Activated CD8-positive, alpha-beta memory T cell treated with anti-CD3 and anti-CD28 coated beads for 48 hours (primary cell): ENCODE measurements at regions not wholly inside any gene's neighbourhood (a gene's known extent, or its start where the extent isn't known, plus 50 kb on each side); places are given as distances from the start of the nearest gene placed in this dataset.

Experiments used
- DNase-seq, 3 experiments: peaks; one replicate each; pipeline ENCODE4 v3.0.0-alpha.2; 2020; ENCODE audit warnings: low read depth in 2 of 3, low spot score in 2 of 3

DNA sequence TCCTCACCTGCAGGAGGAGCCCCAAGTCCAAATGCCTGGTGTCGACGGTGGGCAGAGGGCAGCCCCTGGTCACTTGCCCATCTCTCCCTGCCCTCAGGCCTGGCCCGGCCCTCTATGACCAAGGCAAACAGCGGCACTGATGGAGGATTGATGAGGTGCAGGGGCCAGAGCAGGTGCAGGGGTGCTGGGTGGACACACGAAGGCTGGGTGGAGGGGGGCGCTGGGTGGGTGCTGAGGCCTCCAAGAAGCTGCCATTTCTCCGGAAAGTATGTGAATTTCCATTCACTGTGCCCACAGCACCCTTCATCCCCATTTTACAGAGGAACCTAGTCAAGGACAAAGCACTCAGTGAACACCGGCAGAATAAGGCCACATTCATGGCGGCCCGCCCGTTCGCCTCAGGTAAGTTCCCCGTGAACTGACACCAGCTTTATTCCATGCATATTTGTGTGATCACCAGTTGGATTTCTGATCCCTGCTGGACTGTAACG lies 143.8 kb upstream of the PPP1R26 start:
- DNase-seq: no peak

- DNase-seq: no peak
These were observed 142.7 kb upstream of the PPP1R26 start for GRCh38 chr9:135336722-135337527.

DNA sequence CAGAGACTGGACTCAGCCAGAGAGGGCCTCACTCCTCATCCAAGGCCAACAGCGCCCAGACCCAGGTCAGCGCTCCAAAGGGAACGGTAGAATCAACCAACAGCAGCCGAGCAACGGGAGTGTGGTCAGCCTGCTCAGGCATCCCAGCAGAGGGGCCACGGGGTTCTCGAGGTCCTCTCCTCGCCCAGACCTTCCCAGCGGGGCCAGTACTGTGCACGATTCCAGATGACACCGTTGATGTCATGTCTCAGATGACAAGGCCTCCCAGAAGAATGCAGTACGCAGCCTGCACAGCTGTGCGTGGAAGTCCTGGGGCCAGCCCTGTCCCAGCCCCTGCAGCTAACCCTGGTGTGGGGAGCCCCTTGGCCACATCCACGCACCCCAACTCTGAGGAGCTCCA lies 141.0 kb upstream of the PPP1R26 start:
- DNase-seq: no peak

DNA sequence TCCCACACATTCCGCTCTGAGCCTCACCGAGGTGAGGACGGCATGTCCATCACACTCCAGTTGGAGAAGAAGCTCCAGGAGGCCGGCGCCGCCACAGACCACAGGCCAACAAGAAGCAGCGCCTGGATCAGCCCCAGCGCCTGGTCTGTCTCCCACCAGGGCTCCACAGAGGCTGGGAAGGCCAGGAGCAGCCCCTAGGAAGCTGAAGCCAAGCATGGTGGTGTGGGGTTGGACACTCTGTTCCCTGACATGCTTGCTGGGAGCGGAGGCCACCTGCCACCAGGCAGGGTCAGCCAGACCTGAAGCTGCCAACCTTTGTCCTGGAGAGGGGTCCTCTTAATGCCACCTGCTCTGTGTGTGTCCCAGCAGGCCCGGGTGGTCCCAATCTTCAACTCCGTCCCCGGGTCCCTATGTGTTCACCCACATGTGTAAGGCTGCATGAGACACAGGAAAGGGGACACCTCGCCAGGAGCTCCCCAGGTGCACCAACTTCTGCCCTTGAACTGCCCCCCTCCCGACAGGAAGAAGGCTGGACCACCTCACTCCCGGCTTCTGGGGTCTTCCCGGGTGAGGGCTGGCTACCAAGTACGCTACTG lies 140.1 kb upstream of the PPP1R26 start:
- no peak for DNase-seq

- no peak for DNase-seq
These were observed 139.4 kb upstream of the PPP1R26 start for GRCh38 chr9:135340143-135340655.

DNA sequence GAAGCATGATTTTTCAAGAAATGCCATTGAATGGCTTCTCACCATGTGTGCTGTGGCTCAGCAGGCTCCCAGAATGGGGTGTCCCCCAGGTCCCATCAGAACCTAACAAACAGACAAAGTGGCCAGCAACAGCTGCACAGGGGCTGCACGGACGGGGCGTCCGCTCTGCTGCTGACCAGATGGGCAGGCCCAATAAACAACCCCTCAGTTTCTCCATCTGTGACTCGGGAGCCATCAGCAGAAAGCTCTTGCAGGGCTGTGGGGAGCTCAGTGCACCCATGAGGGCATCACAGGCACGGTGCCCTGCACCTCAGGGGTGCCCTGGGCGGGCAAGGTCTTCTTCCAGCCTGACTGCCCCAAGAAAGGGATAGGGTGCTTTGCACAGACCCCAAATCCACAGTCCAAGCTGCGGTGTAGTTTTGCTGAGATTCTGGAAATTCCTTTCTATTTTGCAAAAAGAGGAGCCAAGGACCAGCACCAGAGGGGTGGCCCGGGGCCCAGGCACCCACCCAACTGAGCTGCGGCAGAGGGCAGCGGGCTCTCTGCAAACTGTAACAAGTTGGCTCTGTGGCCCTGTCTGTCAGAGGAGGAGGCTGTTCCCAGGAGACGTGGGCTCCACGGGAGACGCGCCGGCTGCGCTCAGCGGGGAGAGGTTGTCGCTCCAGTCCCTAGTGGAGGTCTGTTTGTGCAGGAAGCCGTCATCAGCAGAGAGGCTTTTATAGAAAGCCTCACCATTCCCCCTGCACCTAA lies 138.7 kb upstream of the PPP1R26 start:
- no peak for DNase-seq

GRCh38 chr9:135341612-135342169 lies 137.9 kb upstream of the PPP1R26 start:
- DNase-seq: no peak

DNA sequence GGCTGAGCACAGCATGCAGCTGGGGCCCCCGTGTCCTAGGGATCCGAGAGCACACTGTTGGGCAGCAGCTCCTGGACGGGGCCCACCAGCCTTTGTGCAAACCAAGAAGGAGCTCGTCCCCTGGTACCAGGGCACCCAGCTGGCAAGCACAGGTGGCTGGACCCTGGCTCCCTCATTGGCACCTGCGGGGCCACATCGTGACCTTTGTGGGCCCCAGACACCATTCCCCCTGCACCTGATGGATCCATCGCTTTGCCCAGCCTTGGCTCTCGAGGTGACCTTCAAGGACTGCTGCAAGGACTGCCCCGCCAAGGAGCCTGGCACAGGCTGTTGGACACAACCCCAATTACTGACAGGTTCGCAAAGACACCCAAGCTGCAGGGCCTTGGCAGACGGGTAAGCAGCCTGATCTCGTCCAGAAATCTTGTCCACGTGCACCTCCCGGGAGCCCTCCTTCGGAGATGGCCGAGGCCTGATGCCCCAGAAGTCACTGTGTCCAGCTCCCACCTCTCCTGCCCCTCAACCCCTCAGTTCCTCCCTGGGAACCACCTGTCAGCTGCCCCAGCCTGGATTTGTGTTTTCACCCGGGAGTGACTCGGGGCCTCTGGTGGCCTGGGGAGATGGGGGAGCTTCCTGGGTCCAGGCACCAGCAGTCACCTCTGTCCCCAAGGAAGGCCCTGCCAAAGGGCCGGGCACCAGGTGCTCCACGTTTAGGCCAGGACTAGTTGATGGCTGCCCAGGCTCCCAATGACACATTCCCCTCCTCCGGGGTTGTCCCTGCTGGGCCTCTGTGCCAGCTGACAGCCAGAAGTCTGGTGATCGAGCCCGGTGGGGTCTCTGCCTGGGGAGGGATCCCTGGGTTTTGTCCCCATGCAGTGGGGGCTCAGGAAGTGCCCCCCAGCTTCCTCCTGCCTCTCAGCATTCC lies 137.1 kb upstream of the PPP1R26 start:
- DNase-seq: no peak

DNA sequence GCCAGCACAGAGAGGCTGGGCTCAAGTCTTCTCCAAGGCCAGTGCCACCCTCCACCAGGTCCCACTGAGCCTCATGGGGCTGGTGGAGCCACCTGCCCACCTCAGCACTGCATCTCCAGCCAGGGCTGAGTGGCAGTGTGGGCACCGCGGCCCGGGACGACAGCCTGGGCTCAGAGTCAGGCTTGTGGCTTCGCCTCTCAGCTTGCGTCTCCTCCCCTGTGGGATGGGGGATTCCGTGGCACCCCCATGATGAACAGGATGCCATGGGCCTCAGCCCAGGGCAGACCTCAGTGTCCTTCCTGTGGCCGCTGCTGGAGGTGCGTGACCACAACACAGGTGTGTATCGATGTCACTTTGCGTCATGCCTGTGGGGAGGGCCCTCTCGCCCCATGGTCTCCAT lies 136.4 kb upstream of the PPP1R26 start:
- no peak for DNase-seq

DNA sequence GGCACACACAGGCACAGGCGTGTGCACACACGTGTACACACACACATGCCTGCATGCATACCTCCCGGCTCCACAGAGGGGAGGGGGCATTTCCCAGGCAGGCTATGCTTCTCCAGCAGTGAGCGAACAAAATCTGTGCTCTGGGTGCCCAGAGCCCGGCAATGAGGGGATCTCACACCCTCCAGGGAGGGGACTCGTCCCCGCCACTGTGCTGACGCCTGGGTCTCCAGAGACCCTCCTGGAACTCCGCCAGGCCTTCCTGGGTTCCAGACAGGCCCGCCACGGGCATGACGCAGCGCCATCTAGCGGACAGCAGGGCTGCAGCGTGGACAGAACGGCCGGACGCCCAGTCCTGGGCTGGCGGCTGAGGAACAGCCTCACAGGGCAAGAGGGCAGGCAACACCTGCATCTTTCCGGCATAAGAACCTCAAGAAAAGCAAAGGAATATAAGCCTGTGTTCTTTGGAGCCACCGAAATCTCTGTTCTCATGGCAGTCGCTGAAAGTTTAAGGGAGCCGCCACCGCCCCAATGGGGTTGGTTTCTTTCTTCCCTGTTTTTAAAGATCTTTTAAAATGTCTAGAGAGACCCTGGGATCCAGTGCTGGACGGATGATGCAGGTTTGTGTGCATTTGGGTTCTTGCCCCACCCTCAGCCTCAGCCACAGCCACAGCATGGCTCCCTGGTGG lies 135.6 kb upstream of the PPP1R26 start:
- peak; percentile 5 to 52 (median 26) for DNase-seq

DNA sequence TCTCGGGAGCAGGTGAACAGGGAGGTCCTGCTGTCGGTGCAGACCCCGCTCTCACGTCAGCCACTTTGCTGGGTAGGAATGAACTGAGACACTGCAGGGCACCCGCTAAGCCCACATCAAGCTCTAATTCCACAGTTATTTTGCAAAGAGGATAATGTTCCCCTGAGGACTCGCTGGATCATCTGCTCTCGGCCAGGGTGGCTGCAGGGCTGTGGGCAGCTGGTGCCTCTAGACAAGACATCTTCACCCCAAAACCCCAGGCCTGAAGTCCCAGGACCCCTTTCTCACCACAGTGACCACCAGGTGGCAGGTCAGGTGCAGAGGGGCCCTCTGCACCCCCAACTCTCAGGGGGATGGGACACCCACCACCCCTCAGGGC lies 135.1 kb upstream of the PPP1R26 start:
- no peak for DNase-seq

DNA sequence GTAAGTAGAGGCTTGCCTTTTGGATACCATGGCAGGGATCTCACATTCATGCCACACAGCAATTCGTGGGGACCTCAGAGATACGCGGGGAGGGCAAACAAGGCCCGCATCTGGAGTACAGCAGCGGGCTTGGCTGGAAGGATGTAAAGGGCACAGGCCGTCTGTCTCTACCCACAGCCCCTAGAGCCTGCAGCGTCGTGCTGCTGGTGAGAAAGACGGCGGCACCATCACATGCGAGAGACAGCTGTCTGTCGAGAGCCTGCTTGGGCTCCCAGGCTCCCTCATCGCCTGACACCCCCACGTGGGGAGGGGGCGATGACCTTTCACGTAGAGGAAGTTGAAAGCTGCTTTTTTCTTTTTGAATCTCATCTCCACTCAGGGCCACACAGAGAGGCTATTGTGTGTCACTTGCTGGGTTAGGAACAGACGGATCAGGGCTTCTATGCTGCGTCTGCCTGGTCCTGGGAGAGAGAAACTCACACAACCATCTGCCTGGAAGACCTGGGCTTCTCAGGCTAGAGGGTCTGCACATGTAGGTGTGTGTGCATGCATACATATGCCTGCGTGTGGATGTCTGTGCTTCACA lies 134.6 kb upstream of the PPP1R26 start:
- no peak for DNase-seq

DNA sequence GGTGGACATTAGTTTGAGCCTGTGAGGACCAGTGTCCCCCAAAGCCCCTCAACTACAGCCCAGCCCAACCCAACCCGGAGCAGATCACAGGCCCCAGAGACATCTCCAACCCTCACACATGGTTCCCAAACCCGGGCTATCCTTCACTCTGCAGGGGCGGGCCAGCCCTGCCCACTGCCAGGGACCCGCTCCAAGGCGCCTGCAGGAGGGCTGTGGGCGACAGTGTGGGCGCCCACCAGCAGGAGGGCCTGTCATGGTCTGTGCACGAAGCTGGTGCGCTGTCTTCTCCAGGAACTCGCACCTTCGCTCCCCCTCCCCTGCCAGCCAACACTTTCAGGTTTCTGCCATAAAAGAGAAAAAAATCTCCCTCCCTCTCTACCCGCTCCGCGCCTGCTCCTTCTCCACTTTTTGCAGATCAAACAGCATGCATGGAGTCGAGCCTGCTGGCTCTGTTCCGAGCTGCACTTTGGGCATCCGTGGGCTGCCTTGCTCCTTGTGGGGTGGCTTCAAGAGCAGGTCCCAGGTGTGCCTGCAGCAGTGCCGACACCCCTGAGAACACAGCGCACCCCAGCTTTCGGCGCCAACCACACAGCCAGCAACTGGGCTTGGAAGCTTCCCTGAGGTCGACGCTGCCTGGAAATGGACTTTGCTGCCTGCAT lies 133.7 kb upstream of the PPP1R26 start:
- DNase-seq: no peak

- no peak for DNase-seq
These were observed 133.0 kb upstream of the PPP1R26 start for GRCh38 chr9:135346438-135347050.

GRCh38 chr9:135347461-135347860 lies 132.1 kb upstream of the PPP1R26 start:
- DNase-seq: no peak

GRCh38 chr9:135348076-135348787 lies 131.3 kb upstream of the PPP1R26 start:
- DNase-seq: no peak

- DNase-seq: no peak
These were observed 130.8 kb upstream of the PPP1R26 start for GRCh38 chr9:135348788-135349150.
